NOMO-1 (cell line): ENCODE measurements at regions not wholly inside any gene's neighbourhood (a gene's known extent, or its start where the extent isn't known, plus 50 kb on each side); places are given as distances from the start of the nearest gene placed in this dataset.
"Not testable (repeated sequence)": the region's sequence is repeated elsewhere in the genome, so short reads cannot be mapped to it uniquely, and the experiment has no call there.

Experiments used
- DNase-seq, 2 experiments: peaks; one replicate each; lab custom pipeline; 2025; ENCODE audit not compliant: unreplicated experiment in 2 of 2; lab: John Stamatoyannopoulos, UW

- no peak for DNase-seq
Observed at GRCh38 chr7:109873296-109873695, 1217.6 kb upstream of the LRRN3 start.

- no peak for DNase-seq
Observed at GRCh38 chr7:109879287-109879828, 1211.6 kb upstream of the LRRN3 start.

- DNase-seq, result no peak
Observed at GRCh38 chr7:109890622-109891021, 1200.3 kb upstream of the LRRN3 start.

GRCh38 chr7:109893231-109893630 is 1197.7 kb upstream of the LRRN3 start:
- no peak for DNase-seq

GRCh38 chr7:109895536-109895935 is 1195.4 kb upstream of the LRRN3 start:
- no peak for DNase-seq

- no peak for DNase-seq
Observed at GRCh38 chr7:109901926-109902325, 1189.0 kb upstream of the LRRN3 start.

GRCh38 chr7:109905368-109906065 is 1185.4 kb upstream of the LRRN3 start:
- DNase-seq, result not testable (repeated sequence)

- DNase-seq, result no peak
Observed at GRCh38 chr7:109915670-109916069, 1175.3 kb upstream of the LRRN3 start.

- DNase-seq, result no peak
Observed at GRCh38 chr7:109926738-109927137, 1164.2 kb upstream of the LRRN3 start.

- no peak for DNase-seq
Observed at GRCh38 chr7:109930049-109930448, 1160.9 kb upstream of the LRRN3 start.

- DNase-seq, result no peak
Observed at GRCh38 chr7:109939207-109939606, 1151.7 kb upstream of the LRRN3 start.

GRCh38 chr7:109945820-109946518 is 1145.0 kb upstream of the LRRN3 start:
- no peak for DNase-seq

- DNase-seq, result no peak
Observed at GRCh38 chr7:109950256-109950655, 1140.7 kb upstream of the LRRN3 start.

- no peak for DNase-seq
Observed at GRCh38 chr7:109950821-109951564, 1139.9 kb upstream of the LRRN3 start.

GRCh38 chr7:109951565-109951928 is 1139.4 kb upstream of the LRRN3 start:
- DNase-seq, result no peak

GRCh38 chr7:109955986-109956385 is 1134.9 kb upstream of the LRRN3 start:
- DNase-seq, result no peak

GRCh38 chr7:109956916-109957315 is 1134.0 kb upstream of the LRRN3 start:
- no peak for DNase-seq

- DNase-seq, result no peak
Observed at GRCh38 chr7:109963741-109964140, 1127.2 kb upstream of the LRRN3 start.

- no peak for DNase-seq
Observed at GRCh38 chr7:109964780-109965179, 1126.1 kb upstream of the LRRN3 start.

- no peak for DNase-seq
Observed at GRCh38 chr7:109967406-109967805, 1123.5 kb upstream of the LRRN3 start.

GRCh38 chr7:109983618-109984017 is 1107.3 kb upstream of the LRRN3 start:
- no peak for DNase-seq

GRCh38 chr7:109984729-109985128 is 1106.2 kb upstream of the LRRN3 start:
- no peak for DNase-seq
